GM21390 (cell line): ENCODE measurements at regions not wholly inside any gene's neighbourhood (a gene's known extent, or its start where the extent isn't known, plus 50 kb on each side); places are given as distances from the start of the nearest gene placed in this dataset.
"Not testable (repeated sequence)": the region's sequence is repeated elsewhere in the genome, so short reads cannot be mapped to it uniquely, and the experiment has no call there.

Experiments used
- ATAC-seq: cut with Tn5 transposase; IDR thresholded peaks from one replicate; pipeline ENCODE4 v1.9.1; 2021; ENCODE audit not compliant: unreplicated experiment

- no peak for ATAC-seq
Observed at GRCh38 chr4:20196476-20196875, 55.2 kb upstream of the SLIT2 start.

- ATAC-seq = no peak
Observed at GRCh38 chr4:20195071-20195885, 56.4 kb upstream of the SLIT2 start.

GRCh38 chr4:20194123-20195013, 57.3 kb upstream of the SLIT2 start:
- ATAC-seq = no peak

- no peak for ATAC-seq
Observed at GRCh38 chr4:20193141-20193936, 58.4 kb upstream of the SLIT2 start.

- no peak for ATAC-seq
Observed at GRCh38 chr4:20192736-20193135, 59.0 kb upstream of the SLIT2 start.

- no peak for ATAC-seq
Observed at GRCh38 chr4:20185103-20185502, 66.6 kb upstream of the SLIT2 start.

GRCh38 chr4:20183131-20183530, 68.6 kb upstream of the SLIT2 start:
- ATAC-seq = not testable (repeated sequence)

- ATAC-seq = no peak
Observed at GRCh38 chr4:20181926-20182325, 69.8 kb upstream of the SLIT2 start.

GRCh38 chr4:20180509-20180908, 71.2 kb upstream of the SLIT2 start:
- ATAC-seq = no peak

GRCh38 chr4:20178902-20179576, 72.7 kb upstream of the SLIT2 start:
- ATAC-seq = no peak

GRCh38 chr4:20176881-20177280, 74.8 kb upstream of the SLIT2 start:
- ATAC-seq = no peak

GRCh38 chr4:20172070-20172760, 79.5 kb upstream of the SLIT2 start:
- ATAC-seq = no peak

- ATAC-seq = no peak
Observed at GRCh38 chr4:20166544-20166943, 85.2 kb upstream of the SLIT2 start.

- ATAC-seq = no peak
Observed at GRCh38 chr4:20159516-20159915, 92.2 kb upstream of the SLIT2 start.

GRCh38 chr4:20158195-20158594, 93.5 kb upstream of the SLIT2 start:
- no peak for ATAC-seq

GRCh38 chr4:20151436-20151835, 100.3 kb upstream of the SLIT2 start:
- no peak for ATAC-seq

GRCh38 chr4:20149143-20149542, 102.6 kb upstream of the SLIT2 start:
- not testable (repeated sequence) for ATAC-seq

GRCh38 chr4:20137176-20137575, 114.5 kb upstream of the SLIT2 start:
- ATAC-seq = no peak

GRCh38 chr4:20127626-20128025, 124.1 kb upstream of the SLIT2 start:
- ATAC-seq = no peak

- no peak for ATAC-seq
Observed at GRCh38 chr4:20126906-20127305, 124.8 kb upstream of the SLIT2 start.
